Astrocyte (in vitro differentiated cells and primary cell): ENCODE measurements at regions not wholly inside any gene's neighbourhood (a gene's known extent, or its start where the extent isn't known, plus 50 kb on each side); places are given as distances from the start of the nearest gene placed in this dataset.

ENCODE experiments used
- EZH2 ChIP-seq: IDR thresholded peaks from 2 replicates; pipeline ENCODE4 v1.6.1; 2012; ENCODE audit warnings: mild to moderate bottlenecking, low read length, inconsistent platforms; ENCODE audit not compliant: insufficient read depth
- TF ChIP-seq, protein P1 (sequence below): IDR thresholded peaks from 2 replicates; pipeline ENCODE4 v1.5.1; 2011; ENCODE audit warnings: low read depth, mild to moderate bottlenecking, inconsistent platforms, low read length, moderate library complexity; ENCODE audit not compliant: insufficient read depth

DNA sequence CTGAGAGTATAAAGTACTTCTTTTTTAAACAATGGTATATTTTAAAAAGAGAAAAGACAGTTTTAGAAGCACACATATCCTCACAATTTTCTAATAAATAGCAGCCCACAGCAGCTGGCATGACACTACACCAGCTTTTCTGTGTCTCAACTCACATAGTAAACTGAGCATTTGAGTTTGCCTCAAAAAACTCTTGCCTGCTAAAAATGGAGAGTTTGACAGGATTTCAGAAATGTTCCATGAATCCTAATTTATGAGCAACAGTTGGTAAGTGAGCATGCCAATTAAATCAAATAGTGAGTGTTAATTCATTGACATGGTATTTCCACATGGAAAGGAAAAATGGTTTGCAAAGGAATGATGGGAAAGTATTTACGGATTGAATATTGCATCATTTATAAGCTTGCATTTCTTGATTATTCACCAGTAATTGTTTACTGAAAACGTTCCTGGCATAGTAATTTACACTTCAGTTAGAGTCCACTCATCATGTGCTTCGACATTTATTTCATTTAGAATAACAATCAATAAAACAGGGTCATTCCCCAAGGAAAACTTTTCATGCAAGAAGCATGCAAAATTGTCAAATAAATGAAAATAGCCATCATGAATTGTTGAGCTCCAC lies 323.0 kb downstream of the EFNB2 start:
- TF ChIP-seq, protein P1, sequence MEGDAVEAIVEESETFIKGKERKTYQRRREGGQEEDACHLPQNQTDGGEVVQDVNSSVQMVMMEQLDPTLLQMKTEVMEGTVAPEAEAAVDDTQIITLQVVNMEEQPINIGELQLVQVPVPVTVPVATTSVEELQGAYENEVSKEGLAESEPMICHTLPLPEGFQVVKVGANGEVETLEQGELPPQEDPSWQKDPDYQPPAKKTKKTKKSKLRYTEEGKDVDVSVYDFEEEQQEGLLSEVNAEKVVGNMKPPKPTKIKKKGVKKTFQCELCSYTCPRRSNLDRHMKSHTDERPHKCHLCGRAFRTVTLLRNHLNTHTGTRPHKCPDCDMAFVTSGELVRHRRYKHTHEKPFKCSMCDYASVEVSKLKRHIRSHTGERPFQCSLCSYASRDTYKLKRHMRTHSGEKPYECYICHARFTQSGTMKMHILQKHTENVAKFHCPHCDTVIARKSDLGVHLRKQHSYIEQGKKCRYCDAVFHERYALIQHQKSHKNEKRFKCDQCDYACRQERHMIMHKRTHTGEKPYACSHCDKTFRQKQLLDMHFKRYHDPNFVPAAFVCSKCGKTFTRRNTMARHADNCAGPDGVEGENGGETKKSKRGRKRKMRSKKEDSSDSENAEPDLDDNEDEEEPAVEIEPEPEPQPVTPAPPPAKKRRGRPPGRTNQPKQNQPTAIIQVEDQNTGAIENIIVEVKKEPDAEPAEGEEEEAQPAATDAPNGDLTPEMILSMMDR: no peak
- no peak for TF ChIP-seq EZH2
